HG02852 (cell line): ENCODE measurements at regions not wholly inside any gene's neighbourhood (a gene's known extent, or its start where the extent isn't known, plus 50 kb on each side); places are given as distances from the start of the nearest gene placed in this dataset.

Source experiments
- ATAC-seq: cut with Tn5 transposase; IDR thresholded peaks from one replicate; pipeline ENCODE4 v1.9.1; 2021; ENCODE audit warnings: mild to moderate bottlenecking, moderate library complexity; ENCODE audit not compliant: unreplicated experiment

DNA sequence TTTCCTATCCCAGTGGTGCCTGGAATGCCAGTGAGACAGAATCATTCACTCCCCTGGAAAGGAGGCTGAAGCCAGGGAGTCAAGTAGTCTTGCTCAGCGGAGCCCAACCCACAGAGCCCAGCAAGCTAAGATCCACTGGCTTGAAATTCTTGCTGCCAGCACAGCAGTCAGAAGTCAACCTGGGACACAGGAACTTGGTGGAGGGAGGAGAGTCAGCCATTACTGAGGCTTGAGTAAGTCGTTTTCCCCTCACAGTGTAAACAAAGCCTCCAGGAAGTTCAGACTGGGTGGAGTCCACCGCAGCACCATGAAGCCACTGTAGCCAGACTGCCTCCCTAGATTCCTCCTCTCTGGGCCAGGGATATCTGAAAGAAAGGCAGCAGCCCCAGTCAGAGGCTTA is 283.2 kb upstream of the CPEB2 start:
- ATAC-seq = no peak

DNA sequence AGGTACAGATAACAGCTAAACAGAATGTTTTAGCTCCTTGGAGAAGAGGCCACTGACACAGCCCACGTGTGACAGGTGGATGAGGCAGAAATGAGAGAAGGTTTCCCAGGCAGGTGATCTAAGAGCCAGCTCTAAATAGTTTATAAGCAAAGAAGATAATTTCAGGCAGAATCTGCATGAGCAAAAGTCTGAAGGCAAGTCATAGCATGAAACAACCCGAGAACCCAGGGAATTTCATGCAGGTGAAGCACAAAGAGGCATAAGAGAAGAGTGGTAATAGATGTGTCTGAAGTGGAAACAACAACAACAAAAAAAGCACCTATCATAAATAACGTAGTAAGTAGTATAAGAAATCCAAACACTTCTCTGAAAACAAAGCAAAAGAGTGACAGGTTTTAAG is 275.8 kb upstream of the CPEB2 start:
- ATAC-seq = no peak

DNA sequence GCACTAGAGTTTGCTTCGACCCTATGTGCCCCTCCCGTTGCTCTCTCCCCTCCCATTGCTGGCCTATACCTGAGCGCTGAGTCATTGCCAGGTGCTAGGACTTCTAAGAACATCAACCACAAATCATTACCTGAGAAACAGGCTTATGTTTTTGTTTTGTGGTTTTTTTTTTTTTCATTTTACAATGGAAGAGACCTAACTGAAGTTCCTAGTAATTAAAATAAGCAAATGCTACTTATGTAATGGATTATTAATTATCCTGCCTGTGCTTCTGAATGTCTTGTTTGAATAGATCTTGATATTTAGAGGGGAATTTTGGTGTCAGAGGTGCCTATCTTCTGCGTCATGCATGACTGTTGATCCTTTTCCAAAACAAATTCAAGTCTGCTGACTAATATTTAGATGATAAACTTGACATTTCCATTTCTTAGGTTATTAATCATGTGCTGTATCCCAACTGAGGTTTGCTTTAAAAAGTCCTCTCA is 275.4 kb upstream of the CPEB2 start:
- ATAC-seq = no peak

DNA sequence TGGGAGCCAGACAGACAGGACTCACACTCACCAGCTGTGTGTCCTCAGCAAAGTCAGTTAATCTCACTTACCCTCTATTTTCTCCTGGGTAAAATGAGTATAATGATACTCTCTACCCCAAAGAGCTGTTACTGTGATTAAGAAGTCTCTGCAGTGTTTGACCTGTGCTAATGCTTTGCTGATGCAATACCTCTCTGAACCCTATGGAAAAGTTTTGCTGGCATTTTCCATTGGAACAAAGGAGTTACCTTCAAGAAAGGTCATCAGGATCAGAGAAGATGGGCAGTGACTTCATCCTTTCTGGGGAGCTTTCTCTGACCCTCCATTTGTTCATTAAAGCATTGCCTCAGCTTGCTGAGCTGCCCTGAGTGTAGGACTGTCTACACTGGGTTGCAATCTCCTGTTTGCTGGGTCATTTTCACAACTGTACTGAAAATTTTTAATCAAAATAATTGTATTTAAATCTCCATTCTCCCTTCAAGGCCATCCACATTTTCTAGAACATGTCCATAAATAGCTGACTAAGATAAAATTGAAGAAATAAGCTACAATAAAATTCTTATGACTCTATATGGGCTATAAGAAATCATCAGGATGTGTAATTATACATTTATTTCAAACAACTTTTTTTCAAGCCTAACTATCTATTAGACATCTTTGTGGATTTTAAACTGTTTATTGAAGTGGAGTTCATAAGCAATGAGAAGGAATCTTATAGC is 272.8 kb upstream of the CPEB2 start:
- no peak for ATAC-seq

DNA sequence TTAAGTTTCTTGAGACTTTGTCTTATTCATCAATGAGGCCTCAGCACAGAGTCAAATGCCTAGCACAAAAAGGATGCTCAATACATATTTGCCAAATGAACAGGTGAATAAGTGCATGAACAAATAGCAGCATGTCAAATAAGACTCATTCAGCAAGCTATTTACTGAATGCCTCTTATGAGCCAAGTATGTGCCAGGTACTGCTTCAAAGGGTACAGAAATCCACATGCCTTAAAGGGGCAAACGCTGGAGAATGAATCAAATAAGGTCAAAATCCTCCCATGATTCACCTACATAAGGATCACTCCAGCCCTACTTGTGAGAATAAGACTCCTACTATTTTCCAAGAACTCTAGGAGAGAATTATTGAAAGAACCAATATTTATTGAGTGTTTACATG is 260.2 kb upstream of the CPEB2 start:
- ATAC-seq = no peak

DNA sequence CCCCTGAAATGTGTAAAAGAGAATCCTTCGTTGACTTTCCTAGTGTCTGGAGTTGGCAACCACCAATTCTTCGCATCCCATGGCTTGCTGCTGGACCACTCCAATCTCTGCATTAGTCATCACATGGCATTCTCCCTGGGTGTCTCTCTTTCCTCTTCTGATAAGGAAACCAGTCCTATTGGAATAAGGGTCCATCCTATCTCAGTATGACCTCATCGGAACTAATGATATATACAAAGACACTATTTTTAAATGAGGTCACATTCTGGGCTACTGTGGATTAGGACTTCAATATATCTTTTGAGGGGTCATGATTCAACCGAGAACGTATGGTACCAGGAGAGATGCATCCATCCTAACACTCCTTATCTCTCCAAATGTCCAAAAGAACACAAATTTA is 259.1 kb upstream of the CPEB2 start:
- ATAC-seq = no peak

DNA sequence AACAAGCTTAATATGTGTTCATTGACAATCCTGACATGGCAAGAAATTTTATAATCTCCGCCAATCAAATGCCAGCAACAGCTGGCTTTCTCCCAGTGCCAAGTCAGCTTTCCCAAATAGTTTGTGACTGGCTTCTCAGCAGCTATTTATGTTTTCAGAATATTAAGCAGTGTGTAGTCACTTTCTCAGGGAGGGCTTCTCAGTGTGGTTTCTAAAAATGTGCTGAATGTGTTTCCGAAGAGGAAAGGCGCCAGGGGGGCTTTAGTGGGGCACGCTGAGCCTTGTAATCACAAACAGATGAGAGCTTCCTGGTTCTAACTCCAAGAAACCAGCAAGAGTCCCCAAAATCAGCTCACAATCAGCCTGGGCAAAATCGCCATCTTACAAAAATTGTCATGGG is 258.7 kb upstream of the CPEB2 start:
- no peak for ATAC-seq

DNA sequence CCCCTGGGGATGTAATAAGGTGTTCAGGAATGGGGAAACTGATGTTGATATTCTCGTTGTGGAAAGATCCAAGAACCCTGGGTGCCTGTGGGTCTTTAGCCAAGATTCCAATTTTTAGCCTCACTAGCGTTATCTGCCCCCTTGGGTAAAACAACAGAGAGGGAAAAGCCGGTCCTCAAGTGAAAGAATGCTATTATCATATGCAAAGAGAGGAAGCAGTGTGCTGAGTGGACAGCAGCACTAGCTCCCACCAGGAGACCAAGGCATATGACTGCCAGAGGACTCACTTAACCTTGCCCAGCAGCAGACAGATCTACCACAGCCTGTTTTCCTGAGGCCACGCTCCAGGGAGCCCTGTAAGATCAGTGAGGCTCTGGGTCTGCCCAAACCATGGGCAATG is 257.9 kb upstream of the CPEB2 start:
- ATAC-seq = no peak

DNA sequence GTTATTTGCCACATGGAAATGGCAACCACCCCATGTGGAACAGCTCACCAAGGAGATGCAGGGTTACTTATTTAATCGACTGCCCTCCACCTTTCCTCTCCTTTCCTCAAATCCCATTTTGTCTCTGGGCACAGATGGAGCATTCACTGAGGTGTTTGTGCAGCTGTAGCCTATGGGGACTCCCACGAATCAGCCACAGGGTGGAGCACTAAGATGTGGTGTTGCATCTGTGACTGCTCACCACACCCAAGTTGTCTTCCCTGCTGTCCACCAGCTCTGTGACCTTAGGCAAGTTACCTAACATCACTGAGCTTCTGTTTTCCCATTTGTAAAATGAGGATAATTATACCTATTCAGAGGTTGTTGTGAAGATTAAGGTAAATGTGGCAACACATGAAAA is 252.4 kb upstream of the CPEB2 start:
- peak; percentile 62 for ATAC-seq

DNA sequence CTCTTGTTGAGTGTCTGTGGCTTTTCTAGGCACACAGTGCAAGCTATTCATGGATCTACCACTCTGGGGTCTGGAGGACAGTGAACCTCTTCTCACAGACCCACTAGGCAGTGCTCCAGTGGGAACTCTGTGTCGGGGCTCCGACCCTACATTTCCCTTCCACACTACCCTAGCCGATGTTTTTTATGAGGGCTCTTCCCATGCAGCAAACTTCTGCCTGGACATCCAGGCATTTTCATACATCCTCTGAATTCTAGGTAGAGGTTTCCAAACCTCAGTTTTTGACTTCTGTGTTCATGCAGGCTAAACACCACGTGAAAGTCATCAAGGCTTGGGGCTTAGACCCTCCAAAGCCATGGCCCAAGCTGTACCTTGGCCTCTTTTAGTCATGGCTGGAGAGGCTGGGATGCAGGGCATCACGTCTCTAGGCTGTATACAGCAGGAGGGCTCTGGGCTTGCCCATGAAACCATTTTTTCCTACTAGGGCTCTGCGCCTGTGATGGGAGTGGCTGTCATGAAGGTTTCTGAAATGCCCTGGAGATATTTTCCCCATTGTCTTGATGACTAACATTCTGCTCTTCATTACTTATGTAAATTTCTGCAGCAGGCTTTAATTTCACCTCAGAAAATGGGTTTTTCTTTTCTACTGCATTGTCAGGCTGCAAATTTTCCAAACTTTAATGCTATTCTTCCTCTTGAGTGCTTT is 249.8 kb upstream of the CPEB2 start:
- ATAC-seq = no peak

DNA sequence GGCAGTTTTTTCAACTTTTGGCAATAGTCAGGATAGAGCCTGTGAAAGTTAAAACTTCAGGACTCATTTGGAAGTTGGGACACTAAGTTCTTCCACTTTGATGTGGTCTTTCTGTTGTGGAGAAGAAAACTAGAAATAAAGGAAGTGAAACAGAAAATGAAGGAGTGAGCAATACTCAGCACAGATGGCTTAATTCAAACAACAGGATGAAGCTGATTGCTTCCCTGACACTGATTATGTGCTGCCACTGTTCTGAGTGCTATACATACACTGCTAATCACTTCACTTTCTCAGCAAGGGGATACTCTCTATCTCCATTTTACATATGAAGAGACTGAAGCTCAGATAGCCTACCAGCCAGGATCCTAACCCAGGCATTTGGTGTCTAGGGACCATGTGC is 235.1 kb upstream of the CPEB2 start:
- ATAC-seq = peak; percentile 60

DNA sequence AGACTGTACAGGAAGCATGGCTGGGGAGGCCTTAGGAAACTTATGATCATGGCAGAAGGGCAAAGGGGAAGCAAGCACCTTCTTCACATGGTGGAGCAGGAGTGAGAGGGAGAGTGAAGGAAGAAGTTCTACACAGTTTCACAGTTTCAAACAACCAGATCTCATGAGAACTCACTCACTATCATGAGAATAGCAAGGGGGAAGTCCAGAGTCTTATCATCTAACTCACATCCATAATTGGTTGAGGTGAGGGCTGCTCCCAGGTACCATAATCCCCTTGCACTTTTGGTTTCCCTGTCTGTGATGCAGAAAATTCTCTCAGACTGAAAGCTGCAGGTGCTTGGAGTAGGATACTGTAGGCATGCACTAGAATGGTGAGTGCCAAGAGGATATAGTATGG is 233.8 kb upstream of the CPEB2 start:
- ATAC-seq = peak; percentile 59

DNA sequence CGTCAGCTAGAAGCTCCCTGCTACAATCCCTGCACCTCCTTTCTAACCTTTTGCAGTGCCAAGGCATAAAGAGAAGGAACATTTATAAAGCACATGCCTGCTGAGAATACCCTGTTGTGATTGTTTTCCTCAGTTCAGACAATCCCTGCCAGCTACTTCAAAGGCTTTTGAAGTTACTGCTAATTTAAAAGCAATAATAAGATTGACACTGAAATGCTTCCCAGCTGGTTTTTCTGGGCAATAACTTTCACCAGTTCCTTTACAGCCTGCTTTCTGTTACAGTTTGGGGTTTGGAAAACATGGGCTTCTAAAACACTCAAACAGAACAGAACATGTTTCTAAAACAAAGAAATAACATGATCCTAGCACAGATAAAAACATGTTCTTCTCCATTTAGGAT is 232.3 kb upstream of the CPEB2 start:
- ATAC-seq = no peak

DNA sequence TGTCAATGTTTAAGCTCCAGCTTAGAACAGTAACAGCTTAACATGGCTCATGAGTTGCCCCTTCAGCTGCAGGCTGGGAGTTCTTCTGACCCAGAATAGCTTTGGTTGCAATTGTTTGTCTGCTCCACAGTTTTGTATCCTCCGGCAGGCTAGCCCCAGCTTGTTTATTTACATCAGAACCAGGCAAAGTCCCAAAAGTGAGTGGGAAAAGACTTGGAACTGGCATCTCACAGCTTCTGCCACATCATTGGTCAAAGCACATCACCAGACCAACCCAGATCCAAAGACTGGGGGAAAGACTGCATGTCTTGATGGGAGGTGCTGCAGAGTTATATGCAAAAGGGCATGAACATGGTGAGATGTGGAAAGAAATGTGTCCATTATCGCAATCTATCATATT is 231.2 kb upstream of the CPEB2 start:
- ATAC-seq = no peak

DNA sequence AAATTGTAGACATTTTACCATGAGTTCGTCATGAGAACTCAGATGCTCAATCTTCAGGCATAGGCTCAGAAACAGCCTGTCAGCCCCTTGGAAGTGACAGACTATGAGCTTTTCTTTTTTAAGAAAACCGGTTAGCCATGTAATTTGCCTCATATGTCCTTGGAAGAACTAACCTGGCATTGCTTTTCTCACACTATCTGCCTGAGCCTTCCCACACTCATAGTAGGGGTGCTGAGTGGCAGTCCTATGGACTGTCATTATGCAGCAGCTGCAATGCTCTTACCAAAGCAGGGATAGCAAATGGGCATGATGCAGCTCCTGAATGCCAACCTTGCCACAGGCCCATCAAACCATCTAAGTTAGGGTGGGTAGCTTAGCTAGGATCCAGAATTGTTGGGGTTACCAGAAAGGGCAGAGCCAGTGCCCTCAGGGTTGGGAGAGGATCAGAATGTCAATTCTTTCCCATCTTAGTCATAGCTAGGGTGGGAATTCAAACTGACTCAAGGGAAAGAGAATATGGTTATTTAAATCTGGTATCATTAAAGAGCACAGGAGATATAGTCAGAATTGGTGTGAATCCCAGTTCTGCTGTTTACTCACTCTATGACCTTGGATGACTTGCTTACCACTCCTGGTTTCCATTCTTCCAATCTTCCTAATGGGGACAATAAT is 230.6 kb upstream of the CPEB2 start:
- no peak for ATAC-seq

DNA sequence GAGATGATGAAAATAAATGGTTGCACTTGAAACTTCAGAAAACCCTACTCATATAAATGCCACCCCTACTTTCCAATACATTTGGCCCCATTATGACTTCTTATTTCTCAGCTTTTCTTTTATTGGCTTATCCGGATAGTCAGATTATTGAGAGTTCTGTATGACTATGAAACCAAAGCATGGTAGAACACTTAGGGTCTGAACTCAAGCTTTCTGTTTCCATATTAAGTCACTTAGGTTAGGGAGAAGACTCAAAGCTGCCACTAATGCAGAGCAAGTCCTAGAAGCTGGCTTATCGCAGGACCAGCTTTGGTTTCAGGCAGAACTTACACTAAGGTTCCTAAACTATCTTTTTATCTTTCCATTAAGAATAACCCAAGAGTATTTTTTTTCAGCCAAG is 229.9 kb upstream of the CPEB2 start:
- peak; percentile 64 for ATAC-seq

DNA sequence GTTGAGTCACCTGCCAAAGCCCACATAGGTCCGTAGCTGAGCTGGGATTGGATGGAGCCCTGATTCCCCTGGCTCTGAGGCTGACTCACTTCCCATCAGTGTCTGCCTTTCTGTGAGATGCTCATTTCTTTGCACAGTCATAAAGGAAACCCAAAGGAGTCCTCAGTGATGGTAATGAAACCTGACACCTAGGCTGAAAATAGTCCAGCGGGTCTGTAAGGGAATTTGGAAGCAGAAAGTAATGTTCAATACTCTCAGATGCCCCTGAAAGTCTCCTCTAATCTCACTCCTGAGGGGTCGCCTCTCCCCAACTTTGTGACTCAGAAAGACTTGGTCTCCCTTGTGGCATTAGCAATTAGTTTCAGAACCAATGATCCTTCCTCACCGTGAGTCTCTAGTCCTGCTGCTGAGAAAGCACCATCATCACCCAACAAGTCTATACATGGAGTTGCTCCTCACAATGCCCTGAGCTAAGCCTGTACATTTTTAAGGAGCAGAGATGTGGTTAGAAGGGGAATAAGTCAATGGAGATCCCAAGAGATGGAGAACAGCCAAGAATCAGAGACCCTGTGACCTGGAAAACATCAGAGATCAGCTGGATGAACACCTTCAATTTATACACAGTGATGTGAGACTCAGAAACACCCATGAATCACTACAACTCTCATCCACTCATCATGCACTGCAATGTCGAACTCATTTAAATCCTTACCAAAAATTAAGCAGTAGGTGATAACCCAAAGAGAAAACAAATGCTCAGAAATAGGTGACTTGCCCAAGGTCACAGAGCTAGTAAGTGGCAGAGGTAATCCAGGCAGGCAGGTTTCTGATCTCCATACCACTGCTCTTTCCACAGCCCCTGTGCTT is 219.0 kb upstream of the CPEB2 start:
- peak; percentile 98 for ATAC-seq

DNA sequence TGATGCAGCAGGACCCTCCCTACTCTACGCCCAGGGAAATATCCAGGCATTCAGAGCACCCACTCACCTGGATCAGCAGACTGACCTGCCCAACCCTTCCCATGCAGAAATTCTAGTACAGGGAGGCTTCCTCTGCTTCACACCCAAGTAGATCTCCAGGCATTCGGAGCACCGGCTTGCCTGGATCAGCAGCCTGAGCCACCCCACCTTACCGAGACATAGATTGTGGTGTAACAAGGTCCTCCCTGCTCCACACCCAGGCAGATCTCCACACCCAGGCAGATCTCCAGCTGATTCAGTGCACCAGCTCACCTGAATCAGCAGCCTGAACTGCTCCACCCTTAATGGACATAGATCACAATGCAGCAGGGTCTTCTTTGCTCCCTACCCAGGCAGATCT is 215.1 kb upstream of the CPEB2 start:
- no peak for ATAC-seq

DNA sequence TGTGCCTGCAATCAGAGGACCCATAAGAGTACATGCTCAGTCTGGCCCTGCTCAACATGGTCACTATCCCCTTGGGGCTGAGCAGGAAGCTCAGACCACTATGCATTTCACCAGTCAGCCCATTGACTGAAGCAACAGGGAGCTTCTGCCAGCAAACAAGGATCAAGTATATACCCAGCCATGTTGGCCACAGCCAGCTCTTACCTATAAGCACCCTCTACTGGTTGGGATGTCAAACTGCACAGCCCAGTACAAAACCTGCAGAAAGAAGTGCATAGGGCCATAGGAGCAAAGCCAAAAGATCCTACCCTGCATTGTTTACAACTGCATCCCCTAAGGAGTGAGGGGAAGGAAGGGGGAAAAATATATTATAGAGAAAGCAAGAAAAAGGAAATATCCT is 214.4 kb upstream of the CPEB2 start:
- no peak for ATAC-seq

DNA sequence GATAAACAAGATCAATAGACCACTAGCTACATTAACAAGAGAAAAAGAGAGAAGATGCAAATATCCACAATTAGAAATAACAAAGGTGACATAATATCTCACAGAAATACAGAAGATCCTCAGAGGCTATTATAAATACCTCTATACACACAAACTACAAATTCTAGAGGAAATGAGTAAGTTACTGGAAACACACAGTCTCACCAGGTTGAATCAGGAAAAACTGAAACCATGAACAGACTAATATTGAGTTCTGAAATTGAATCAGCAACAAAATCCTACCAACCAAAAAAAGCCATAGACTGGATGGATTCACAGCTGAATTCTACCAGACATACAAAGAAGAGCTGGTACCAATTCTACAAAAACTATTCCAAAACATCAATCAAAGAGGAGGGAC is 211.8 kb upstream of the CPEB2 start:
- no peak for ATAC-seq

DNA sequence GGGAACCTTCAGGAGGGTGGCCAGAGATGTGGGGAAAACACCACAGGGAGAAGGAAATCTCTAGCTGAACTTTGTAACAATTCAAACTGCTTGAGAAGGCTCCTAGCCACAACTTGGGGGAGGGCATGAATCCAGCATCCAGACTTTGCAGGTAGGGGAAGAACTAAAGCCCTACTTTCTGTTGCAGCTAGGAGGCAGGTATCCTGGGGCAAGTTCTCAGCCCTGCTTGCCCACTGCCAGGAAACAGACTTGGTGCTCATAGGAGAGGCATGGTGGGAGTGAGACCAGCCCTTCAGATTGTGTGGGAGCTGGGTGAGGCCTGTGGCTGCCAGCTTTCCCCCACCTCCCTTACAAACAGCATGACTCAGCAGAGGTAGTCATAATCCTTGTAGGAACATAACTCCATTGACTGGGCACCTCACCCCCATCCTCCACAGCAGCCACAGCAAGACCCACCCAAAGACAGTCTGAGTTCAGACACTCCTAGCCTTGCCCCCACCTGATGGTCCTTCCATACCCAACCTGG is 209.5 kb upstream of the CPEB2 start:
- no peak for ATAC-seq
